ENCODE measurements at regions not wholly inside any gene's neighbourhood (a gene's known extent, or its start where the extent isn't known, plus 50 kb on each side); places are given as distances from the start of the nearest gene placed in this dataset.

DNA sequence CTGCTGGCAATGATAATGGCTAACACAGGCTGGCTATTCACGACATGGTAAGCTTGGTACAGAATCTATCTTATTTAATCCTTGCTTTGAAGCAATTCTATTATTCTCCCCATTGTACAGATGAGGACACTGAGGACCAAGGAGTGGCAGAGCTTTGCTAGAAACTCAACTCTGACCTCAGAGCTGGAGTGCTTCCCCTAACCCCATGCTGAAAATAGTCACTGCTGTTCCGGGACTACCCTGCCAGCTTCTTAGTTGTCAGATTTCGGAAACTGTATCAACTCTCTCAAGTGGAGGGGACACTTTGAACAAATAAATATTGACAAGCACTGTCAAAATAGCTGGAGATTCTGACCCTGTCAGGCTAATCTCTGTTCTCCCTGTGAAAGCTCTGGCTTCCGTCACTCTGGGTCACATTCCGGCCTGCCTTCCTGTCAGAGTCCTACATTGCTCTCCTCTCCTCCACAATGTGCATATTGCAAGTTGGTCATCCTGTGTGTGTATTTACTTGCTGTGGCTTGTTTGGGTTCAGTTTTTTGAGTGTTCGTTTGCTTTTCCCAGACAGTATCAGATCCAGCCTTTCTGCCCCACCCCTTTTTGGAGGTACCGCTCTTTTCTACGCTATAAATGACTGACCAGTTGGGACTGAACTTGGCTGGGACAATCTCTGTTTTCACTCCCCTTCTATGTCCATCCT lies 134.3 kb upstream of the MAP1B start:
- TF ChIP-seq, protein P1, sequence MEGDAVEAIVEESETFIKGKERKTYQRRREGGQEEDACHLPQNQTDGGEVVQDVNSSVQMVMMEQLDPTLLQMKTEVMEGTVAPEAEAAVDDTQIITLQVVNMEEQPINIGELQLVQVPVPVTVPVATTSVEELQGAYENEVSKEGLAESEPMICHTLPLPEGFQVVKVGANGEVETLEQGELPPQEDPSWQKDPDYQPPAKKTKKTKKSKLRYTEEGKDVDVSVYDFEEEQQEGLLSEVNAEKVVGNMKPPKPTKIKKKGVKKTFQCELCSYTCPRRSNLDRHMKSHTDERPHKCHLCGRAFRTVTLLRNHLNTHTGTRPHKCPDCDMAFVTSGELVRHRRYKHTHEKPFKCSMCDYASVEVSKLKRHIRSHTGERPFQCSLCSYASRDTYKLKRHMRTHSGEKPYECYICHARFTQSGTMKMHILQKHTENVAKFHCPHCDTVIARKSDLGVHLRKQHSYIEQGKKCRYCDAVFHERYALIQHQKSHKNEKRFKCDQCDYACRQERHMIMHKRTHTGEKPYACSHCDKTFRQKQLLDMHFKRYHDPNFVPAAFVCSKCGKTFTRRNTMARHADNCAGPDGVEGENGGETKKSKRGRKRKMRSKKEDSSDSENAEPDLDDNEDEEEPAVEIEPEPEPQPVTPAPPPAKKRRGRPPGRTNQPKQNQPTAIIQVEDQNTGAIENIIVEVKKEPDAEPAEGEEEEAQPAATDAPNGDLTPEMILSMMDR (IDR thresholded peaks at IDR 0.05; ENCODE audit: low read depth, low read length, missing input control) = no peak
- TF ChIP-seq, protein P2, sequence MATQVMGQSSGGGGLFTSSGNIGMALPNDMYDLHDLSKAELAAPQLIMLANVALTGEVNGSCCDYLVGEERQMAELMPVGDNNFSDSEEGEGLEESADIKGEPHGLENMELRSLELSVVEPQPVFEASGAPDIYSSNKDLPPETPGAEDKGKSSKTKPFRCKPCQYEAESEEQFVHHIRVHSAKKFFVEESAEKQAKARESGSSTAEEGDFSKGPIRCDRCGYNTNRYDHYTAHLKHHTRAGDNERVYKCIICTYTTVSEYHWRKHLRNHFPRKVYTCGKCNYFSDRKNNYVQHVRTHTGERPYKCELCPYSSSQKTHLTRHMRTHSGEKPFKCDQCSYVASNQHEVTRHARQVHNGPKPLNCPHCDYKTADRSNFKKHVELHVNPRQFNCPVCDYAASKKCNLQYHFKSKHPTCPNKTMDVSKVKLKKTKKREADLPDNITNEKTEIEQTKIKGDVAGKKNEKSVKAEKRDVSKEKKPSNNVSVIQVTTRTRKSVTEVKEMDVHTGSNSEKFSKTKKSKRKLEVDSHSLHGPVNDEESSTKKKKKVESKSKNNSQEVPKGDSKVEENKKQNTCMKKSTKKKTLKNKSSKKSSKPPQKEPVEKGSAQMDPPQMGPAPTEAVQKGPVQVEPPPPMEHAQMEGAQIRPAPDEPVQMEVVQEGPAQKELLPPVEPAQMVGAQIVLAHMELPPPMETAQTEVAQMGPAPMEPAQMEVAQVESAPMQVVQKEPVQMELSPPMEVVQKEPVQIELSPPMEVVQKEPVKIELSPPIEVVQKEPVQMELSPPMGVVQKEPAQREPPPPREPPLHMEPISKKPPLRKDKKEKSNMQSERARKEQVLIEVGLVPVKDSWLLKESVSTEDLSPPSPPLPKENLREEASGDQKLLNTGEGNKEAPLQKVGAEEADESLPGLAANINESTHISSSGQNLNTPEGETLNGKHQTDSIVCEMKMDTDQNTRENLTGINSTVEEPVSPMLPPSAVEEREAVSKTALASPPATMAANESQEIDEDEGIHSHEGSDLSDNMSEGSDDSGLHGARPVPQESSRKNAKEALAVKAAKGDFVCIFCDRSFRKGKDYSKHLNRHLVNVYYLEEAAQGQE (IDR thresholded peaks at IDR 0.05) = no peak
- TF ChIP-seq RAD21 (IDR thresholded peaks at IDR 0.05) = peak in 1 of 2 donors; percentile 38
- no peak for TF ChIP-seq JUND (IDR thresholded peaks at IDR 0.05)
- TF ChIP-seq, protein P3, sequence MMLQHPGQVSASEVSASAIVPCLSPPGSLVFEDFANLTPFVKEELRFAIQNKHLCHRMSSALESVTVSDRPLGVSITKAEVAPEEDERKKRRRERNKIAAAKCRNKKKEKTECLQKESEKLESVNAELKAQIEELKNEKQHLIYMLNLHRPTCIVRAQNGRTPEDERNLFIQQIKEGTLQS (IDR thresholded peaks at IDR 0.05) = no peak
- peak; percentile 88 for TF ChIP-seq NR2F2 (IDR thresholded peaks at IDR 0.05)
- peak; percentile 41 for TF ChIP-seq SP1 (IDR thresholded peaks at IDR 0.05)
- TF ChIP-seq, protein P4, sequence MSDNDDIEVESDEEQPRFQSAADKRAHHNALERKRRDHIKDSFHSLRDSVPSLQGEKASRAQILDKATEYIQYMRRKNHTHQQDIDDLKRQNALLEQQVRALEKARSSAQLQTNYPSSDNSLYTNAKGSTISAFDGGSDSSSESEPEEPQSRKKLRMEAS (IDR thresholded peaks at IDR 0.05) = no peak
- no peak for TF ChIP-seq EGR1 (IDR thresholded peaks at IDR 0.05; ENCODE audit: low read depth in 2 of 2)
- TF ChIP-seq TAF1 (conservative IDR thresholded peaks at IDR 0.05) = no peak
- peak; percentile 16 to 35 for TF ChIP-seq RXRA (IDR thresholded peaks at IDR 0.05)
- TF ChIP-seq, protein P5, sequence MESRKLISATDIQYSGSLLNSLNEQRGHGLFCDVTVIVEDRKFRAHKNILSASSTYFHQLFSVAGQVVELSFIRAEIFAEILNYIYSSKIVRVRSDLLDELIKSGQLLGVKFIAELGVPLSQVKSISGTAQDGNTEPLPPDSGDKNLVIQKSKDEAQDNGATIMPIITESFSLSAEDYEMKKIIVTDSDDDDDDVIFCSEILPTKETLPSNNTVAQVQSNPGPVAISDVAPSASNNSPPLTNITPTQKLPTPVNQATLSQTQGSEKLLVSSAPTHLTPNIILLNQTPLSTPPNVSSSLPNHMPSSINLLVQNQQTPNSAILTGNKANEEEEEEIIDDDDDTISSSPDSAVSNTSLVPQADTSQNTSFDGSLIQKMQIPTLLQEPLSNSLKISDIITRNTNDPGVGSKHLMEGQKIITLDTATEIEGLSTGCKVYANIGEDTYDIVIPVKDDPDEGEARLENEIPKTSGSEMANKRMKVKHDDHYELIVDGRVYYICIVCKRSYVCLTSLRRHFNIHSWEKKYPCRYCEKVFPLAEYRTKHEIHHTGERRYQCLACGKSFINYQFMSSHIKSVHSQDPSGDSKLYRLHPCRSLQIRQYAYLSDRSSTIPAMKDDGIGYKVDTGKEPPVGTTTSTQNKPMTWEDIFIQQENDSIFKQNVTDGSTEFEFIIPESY (IDR thresholded peaks at IDR 0.05) = no peak
- no peak for TF ChIP-seq FOXA1 (IDR thresholded peaks at IDR 0.05)
